ENCODE measurements at regions not wholly inside any gene's neighbourhood (a gene's known extent, or its start where the extent isn't known, plus 50 kb on each side); places are given as distances from the start of the nearest gene placed in this dataset.

GRCh38 chr7:18400275-18400674, 95.3 kb upstream of the HDAC9 start:
- no peak for DNase-seq (ENCODE audit: low spot score)
- TF ChIP-seq CTCF (IDR thresholded peaks at IDR 0.05; ENCODE audit: extremely low read depth, missing control alignments), result no peak

GRCh38 chr7:18400726-18401125, 94.8 kb upstream of the HDAC9 start:
- no peak for TF ChIP-seq CTCF (IDR thresholded peaks at IDR 0.05; ENCODE audit: extremely low read depth, missing control alignments)
- no peak for DNase-seq (ENCODE audit: low spot score)

GRCh38 chr7:18401757-18402156, 93.8 kb upstream of the HDAC9 start:
- DNase-seq (ENCODE audit: low spot score), result no peak
- no peak for TF ChIP-seq CTCF (IDR thresholded peaks at IDR 0.05; ENCODE audit: extremely low read depth, missing control alignments)

- no peak for DNase-seq (ENCODE audit: low spot score)
- no peak for TF ChIP-seq CTCF (IDR thresholded peaks at IDR 0.05; ENCODE audit: extremely low read depth, missing control alignments)
These were observed 92.9 kb upstream of the HDAC9 start for GRCh38 chr7:18402488-18403183.

- DNase-seq (ENCODE audit: low spot score), result no peak
These were observed 89.8 kb upstream of the HDAC9 start for GRCh38 chr7:18405726-18406125.

GRCh38 chr7:18407385-18407784, 88.2 kb upstream of the HDAC9 start:
- no peak for TF ChIP-seq CTCF (IDR thresholded peaks at IDR 0.05; ENCODE audit: extremely low read depth, missing control alignments)
- DNase-seq (ENCODE audit: low spot score), result no peak

More at GRCh38 chr7:18405726-18406125, 89.8 kb upstream of the HDAC9 start:
- no peak for TF ChIP-seq CTCF (IDR thresholded peaks at IDR 0.05; ENCODE audit: extremely low read depth, missing control alignments)

- DNase-seq (ENCODE audit: low spot score), result no peak
- no peak for TF ChIP-seq CTCF (IDR thresholded peaks at IDR 0.05; ENCODE audit: extremely low read depth, missing control alignments)
These were observed 87.1 kb upstream of the HDAC9 start for GRCh38 chr7:18408461-18408860.
